Activated T-helper 1 cell treated with anti-CD3 and anti-CD28 coated beads, Interleukin-12 subunit alpha, Interleukin-12 subunit beta, Interleukin-2, Interleukin-4 antibody, amounts not matched to agents 30 ng/mL and 10 ng/mL and 1 ng/mL, durations not matched to agents 14 hours and 24 hours and 36 hours (primary cell): ENCODE measurements at regions not wholly inside any gene's neighbourhood (a gene's known extent, or its start where the extent isn't known, plus 50 kb on each side); places are given as distances from the start of the nearest gene placed in this dataset.
A peak's percentile ranks its signal among the peaks of the same experiment; 100 is the strongest.

Experiments
- DNase-seq: peaks from one replicate; pipeline ENCODE4 v3.0.0; 2021; ENCODE audit warnings: low spot score
- H3K27ac Mint-ChIP-seq: one replicate; pipeline ENCODE4 v1.8.0; 2021; ENCODE audit warnings: mild to moderate bottlenecking, mixed read lengths
- H3K27me3 Mint-ChIP-seq: one replicate; pipeline ENCODE4 v1.8.0; 2022; ENCODE audit warnings: mild to moderate bottlenecking, moderate library complexity, mixed read lengths; ENCODE audit not compliant: insufficient read depth
- H3K36me3 Mint-ChIP-seq: one replicate; pipeline ENCODE4 v1.8.0; 2021; ENCODE audit warnings: low read depth, mixed read lengths
- H3K4me1 Mint-ChIP-seq: one replicate; pipeline ENCODE4 v1.8.0; 2021; ENCODE audit warnings: low read depth, mixed read lengths
- H3K4me3 Mint-ChIP-seq: one replicate; pipeline ENCODE4 v1.8.0; 2021; ENCODE audit warnings: mild to moderate bottlenecking, moderate library complexity, mixed read lengths
- H3K9me3 Mint-ChIP-seq: one replicate; pipeline ENCODE4 v1.8.0; 2021; ENCODE audit warnings: mixed read lengths
- intact Hi-C: fragments of 100-400 bp; cut with micrococcal nuclease; formaldehyde crosslinking; loops from one replicate; pipeline ENCODE4 v1.15.1; 2024

DNA sequence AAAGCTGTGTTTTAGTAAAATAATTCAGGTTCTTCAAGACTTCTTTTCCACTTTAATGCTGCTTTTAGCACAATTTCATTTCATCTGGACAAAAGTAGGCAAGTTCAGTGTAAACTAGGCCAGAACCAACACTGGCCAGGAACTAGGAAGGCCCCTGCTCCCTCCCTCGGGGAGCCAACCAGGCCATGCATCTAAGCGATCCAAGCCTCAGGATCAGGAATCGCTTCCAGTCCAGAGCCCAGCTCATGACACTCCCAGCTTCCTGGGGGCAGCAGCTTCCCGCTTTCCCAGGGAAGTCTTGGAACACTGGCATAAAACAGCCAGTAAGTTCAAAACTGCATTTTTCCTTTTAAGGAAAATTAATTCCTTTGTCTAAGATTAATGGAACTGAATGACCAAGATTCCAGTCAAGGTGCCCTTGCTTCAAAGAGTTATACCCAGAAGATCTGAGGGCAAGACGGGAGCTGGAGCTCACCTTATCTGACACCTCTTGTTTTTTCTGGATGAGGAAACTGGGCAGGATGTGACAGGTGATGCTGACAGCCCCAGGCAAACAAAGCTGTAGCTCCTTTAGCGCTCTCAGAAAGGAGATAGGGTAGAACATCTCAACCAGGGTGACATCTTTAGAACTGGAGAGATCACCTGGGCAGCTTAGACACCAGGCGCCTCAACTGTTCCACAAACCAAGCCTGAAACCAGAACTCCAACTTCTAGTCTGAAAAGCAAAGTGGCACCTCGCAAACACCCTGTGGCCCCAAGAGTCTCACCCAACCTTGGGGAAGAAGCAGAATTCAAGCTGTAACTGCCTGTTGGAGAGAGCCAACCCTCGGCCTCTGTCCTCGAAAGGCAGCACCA lies 61.4 kb upstream of the PNMA1 start:
- intact Hi-C loops = no loop called here
- Mint-ChIP-seq H3K9me3 (no peaks in the 10 kb centered on the region), H3K27ac (no peak overlapping the region), H3K4me3 (no peak overlapping the region), H3K27me3 (no peaks in the 10 kb centered on the region), H3K36me3 (peaks cover 11% of the 10 kb centered on the region), H3K4me1 (peaks cover 63% of the 10 kb centered on the region)
- DNase-seq = no peak

DNA sequence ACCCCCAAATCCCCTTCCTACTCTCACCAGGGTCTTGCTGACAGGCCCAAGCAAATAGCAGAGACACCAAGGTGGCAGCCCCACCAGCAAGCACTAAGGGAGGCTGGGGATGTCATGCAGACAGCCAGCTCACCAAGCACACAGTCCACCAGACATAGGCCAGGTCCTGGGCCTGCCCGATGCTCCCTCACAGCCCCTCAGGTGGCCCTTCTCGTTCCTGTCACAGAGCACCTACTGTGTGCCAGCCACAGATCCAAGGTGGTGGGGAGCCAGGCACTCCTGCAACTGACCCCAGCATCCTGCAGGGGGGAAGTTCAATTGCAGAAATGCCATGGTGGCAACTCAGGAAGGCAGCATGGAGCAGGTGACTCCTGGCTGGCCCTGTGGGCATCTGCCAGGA lies 60.5 kb upstream of the PNMA1 start:
- intact Hi-C loops = no loop called here
- Mint-ChIP-seq H3K9me3 (no peaks in the 10 kb centered on the region), H3K4me1 (peaks cover 72% of the 10 kb centered on the region), H3K27me3 (no peaks in the 10 kb centered on the region), H3K36me3 (peaks cover 7% of the 10 kb centered on the region), H3K27ac (peak overlapping the region; percentile 45), H3K4me3 (no peak overlapping the region)
- no peak for DNase-seq

DNA sequence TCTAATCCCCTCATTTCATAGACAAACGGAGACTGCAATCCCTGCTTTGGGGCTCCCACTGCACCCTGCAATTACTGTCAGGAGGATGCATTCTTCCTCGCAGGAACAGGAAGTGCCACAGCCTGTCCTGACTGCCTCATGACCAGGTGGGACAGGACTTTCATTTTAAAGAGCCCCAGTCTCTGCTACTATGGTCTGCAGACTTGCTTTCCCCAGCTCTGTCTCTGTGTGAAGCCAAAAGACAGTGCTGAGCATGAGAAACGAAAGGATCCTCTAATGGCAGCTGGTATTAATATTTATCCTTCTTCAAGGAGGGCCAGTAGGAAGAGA lies 60.0 kb upstream of the PNMA1 start:
- Mint-ChIP-seq H3K9me3 (no peaks in the 10 kb centered on the region), H3K4me1 (peaks cover 73% of the 10 kb centered on the region), H3K4me3 (no peak overlapping the region), H3K27ac (peak overlapping the region; percentile 45), H3K36me3 (peaks cover 7% of the 10 kb centered on the region), H3K27me3 (no peaks in the 10 kb centered on the region)
- DNase-seq = no peak
- intact Hi-C loops = no loop called here

DNA sequence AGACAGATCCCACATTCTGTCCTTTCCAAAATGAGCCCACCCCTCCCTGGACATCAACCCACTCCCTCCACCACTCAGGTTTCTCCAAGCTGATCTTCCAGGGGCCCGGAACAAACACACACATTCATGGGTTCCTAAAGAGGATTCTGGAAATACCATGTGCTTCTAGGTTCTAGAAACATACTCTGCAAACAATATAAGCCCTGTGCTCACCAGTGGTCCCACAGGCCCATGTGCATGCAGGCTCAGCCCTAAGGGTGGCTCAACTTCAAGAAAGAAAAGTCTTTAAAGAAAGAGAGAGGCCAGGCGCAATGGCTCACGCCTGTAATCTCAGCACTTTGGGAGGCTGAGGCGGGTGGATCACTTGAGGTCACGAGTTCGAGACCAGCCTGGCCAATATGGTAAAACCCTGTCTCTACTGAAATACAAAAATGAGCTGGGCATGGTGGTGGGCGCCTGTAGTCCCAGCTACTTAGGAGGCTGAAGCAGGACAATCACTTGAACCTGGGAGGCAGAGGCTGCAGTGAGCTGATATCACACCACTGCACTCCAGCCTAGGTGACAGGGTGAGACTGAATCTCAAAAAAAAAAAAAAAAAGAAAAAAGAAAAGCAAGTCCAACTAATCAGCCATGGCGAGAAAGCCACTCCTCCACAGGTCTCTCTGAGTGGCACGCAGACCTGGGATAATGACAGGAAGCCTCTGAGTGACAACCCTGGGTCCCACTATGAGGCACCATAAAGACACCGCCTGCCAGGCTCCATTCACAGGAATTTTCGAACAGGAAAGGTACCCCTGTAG lies 59.5 kb upstream of the PNMA1 start:
- intact Hi-C loops = no loop called here
- no peak overlapping the region for H3K4me3 Mint-ChIP-seq
- H3K36me3 Mint-ChIP-seq = peaks cover 8% of the 10 kb centered on the region
- no peaks in the 10 kb centered on the region for H3K27me3 Mint-ChIP-seq
- peaks cover 73% of the 10 kb centered on the region for H3K4me1 Mint-ChIP-seq
- H3K27ac Mint-ChIP-seq = no peak overlapping the region
- DNase-seq = no peak
- H3K9me3 Mint-ChIP-seq = no peaks in the 10 kb centered on the region

DNA sequence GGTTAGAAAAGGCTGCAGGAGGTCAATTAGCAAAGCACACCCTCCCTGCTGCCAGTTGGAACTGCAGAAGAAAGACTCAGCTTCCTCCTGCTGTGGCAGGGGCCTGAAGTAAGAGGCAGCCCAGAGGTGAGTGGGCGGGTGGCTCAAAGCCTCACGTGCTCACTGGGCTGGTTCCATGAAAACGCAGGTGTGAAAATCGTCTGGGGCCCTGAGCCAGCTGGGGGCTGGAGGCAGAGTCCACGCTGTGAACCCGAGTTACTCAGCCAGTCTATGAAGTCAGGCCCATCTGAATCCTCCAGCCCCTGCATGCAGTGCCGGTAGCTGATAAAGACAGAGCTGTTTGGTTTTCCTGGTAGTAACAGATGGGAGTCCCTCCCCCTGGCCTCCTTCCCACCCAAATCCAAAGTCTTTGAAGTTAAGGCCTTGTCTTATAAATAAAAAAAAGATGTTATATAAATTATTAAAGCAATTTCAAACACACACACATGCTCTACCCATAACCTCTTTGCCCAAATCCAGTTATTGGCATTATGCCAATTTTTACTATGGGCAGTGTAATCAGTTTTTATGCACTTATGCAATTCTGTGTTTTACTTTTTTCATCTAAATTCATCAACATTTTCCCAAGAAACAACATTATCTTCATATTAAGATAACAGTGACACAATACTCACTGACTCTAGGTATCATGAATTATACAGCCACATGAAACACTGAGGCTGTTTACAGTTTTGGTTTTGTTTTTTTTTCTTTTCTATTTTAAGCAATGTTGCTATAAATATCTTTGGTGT lies 57.9 kb upstream of the PNMA1 start:
- Mint-ChIP-seq H3K9me3 (no peaks in the 10 kb centered on the region), H3K27ac (peak overlapping the region; percentile 67), H3K4me1 (peaks cover 60% of the 10 kb centered on the region), H3K36me3 (peaks cover 6% of the 10 kb centered on the region), H3K27me3 (no peaks in the 10 kb centered on the region), H3K4me3 (peak overlapping the region; percentile 48)
- intact Hi-C loops = loop anchor here (1.0 to 2.0 kb wide), 3 partner anchors 12 to 17 kb away; a partner anchor contains a TSS
- DNase-seq = peak; percentile 56

DNA sequence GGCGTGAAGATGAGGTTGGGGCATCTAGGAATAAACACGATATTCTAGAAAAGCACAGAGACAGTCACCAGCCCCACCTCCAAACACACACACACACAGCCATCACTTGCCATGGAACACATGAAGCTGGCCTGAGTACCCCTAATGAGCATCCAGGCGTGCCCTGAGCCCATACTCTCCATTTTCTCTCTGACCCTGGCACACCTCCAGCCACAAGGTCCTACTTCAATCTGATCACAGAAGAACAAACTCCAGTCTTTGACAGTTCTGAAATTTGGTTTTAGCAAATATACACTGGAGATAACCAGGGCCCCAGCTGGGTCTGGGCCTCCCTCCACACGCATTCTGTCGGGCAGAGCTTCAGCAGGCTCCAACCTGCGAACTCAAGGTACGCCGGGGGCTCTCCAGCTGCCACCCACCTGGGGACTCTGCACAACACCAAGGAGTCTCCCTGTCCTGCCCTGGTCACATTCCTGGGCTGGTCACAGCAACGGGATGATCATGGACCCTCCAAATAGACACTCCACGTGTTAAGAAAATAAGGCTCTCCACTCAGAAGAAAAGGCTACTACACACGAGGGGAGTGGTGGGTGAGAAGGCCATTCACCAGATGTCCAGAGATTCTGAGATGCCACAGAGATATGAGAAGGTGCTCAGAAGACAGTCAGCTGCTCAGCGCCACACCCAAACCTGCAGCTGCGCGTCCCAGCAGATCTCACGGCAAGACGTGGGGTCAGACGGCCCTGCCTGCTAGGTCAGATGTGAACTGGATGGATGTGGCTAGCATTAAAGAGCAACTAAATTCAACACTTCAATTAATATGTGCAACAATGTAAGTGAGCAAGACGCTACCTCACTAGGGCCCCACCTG lies 57.0 kb upstream of the PNMA1 start:
- H3K36me3 Mint-ChIP-seq = peaks cover 6% of the 10 kb centered on the region
- intact Hi-C loops = loop anchor here (1.0 to 2.0 kb wide), 3 partner anchors 11 to 16 kb away; a partner anchor contains a TSS
- DNase-seq = no peak
- no peaks in the 10 kb centered on the region for H3K9me3 Mint-ChIP-seq
- H3K27ac Mint-ChIP-seq = peak overlapping the region; percentile 80
- H3K4me1 Mint-ChIP-seq = peaks cover 60% of the 10 kb centered on the region
- H3K27me3 Mint-ChIP-seq = no peaks in the 10 kb centered on the region
- H3K4me3 Mint-ChIP-seq = peak overlapping the region; percentile 38

DNA sequence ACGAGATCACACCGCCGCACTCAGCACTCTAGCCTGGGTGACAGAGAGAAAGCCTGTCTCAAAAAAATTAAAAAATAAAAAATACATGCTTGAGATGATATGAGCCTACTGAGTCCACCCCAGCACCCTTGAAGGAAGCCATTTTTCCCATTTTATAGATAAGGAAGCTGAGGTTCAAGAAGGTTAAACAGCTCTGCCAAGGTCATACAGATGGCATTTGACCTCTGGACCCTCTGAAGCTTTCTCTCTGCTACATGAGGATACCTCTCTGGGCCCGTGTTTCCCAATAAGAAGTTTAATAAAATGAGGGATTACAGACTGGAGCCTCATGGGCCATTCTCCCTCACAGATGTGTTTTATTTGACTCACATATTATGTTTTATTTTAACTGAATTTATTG lies 53.9 kb upstream of the PNMA1 start:
- intact Hi-C loops = no loop called here
- Mint-ChIP-seq H3K27ac (no peak overlapping the region), H3K36me3 (peaks cover 12% of the 10 kb centered on the region), H3K27me3 (no peaks in the 10 kb centered on the region), H3K9me3 (no peaks in the 10 kb centered on the region), H3K4me1 (peaks cover 59% of the 10 kb centered on the region), H3K4me3 (no peak overlapping the region)
- DNase-seq = no peak

DNA sequence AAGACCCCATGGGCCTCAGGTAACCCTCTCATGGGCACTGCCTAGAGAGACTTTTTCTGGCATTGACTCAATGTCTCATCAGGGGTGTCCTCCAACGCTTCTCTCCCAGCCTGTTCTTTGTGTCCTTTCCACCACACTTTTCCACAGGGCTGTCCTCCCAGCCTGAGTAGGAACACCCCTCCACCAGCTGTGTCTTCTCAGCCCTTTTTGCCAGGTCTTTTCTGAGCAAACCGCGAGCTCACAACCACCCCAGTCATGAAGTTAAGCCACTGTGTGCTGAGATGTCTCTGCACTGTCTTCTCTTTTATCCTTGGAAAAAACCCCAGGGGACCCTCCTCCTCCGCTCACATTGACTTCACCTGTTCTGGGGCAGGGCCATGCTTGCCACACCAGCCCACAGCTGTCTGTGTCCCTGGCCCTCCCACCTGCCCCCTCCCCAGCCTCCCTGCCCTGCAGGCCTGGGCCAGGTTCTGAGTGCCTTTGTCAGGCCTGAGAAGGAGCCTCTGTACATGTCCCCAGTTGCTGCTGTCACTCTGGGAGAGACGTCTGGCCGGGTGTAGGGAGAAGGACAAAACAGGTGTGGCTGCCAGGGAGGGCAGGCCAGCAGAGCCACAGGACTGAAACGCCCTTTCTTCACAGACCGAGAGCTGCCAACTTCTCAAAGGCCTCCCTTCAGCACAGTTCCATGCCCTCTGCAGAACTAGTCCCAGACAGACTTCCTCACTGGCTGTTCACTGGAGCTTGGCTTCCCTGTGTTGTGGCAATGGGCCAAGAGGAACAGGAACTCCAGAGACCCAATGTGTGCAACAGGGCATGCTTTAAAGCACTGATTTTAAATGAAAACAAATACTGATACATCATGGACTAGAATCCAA lies 50.5 kb upstream of the PNMA1 start:
- H3K36me3 Mint-ChIP-seq = peaks cover 10% of the 10 kb centered on the region
- H3K27me3 Mint-ChIP-seq = no peaks in the 10 kb centered on the region
- H3K4me3 Mint-ChIP-seq = no peak overlapping the region
- no peaks in the 10 kb centered on the region for H3K9me3 Mint-ChIP-seq
- peaks cover 58% of the 10 kb centered on the region for H3K4me1 Mint-ChIP-seq
- DNase-seq = no peak
- H3K27ac Mint-ChIP-seq = no peak overlapping the region
- intact Hi-C loops = loop anchor here (5.0 kb wide), 1 partner anchor 272 kb away; the partner anchor contains the start of gene RIOX1
